Medulla oblongata (tissue), 1 donor: ENCODE measurements at regions not wholly inside any gene's neighbourhood (a gene's known extent, or its start where the extent isn't known, plus 50 kb on each side); places are given as distances from the start of the nearest gene placed in this dataset.
A peak's percentile ranks its signal among the peaks of the same experiment; 100 is the strongest.
"Not testable (repeated sequence)": the region's sequence is repeated elsewhere in the genome, so short reads cannot be mapped to it uniquely, and the experiment has no call there.

Experiments used
- DNase-seq: peaks from one replicate; pipeline ENCODE4 v3.0.0-alpha.2; 2015; ENCODE audit errors: extremely low spot score

GRCh38 chr7:65146118-65146914 lies 139.8 kb upstream of the ERV3-1 start:
- not testable (repeated sequence) for DNase-seq

- not testable (repeated sequence) for DNase-seq
Observed at GRCh38 chr7:65145710-65146109, 139.2 kb upstream of the ERV3-1 start.

- DNase-seq: not testable (repeated sequence)
Observed at GRCh38 chr7:65145008-65145407, 138.5 kb upstream of the ERV3-1 start.

GRCh38 chr7:65144557-65144956 lies 138.1 kb upstream of the ERV3-1 start:
- not testable (repeated sequence) for DNase-seq

GRCh38 chr7:65144119-65144518 lies 137.6 kb upstream of the ERV3-1 start:
- DNase-seq: not testable (repeated sequence)

GRCh38 chr7:65141894-65142293 lies 135.4 kb upstream of the ERV3-1 start:
- DNase-seq: not testable (repeated sequence)

GRCh38 chr7:65141405-65141778 lies 134.9 kb upstream of the ERV3-1 start:
- DNase-seq: not testable (repeated sequence)

- not testable (repeated sequence) for DNase-seq
Observed at GRCh38 chr7:65140543-65141404, 134.3 kb upstream of the ERV3-1 start.

GRCh38 chr7:65136850-65137249 lies 130.4 kb upstream of the ERV3-1 start:
- not testable (repeated sequence) for DNase-seq

- DNase-seq: not testable (repeated sequence)
Observed at GRCh38 chr7:65133087-65133486, 126.6 kb upstream of the ERV3-1 start.

- DNase-seq: not testable (repeated sequence)
Observed at GRCh38 chr7:65132256-65132655, 125.8 kb upstream of the ERV3-1 start.

- DNase-seq: not testable (repeated sequence)
Observed at GRCh38 chr7:65127364-65127763, 120.9 kb upstream of the ERV3-1 start.

GRCh38 chr7:65124600-65124999 lies 118.1 kb upstream of the ERV3-1 start:
- not testable (repeated sequence) for DNase-seq

GRCh38 chr7:65105650-65106203 lies 99.2 kb upstream of the ERV3-1 start:
- DNase-seq: not testable (repeated sequence)

GRCh38 chr7:65100499-65100898 lies 94.0 kb upstream of the ERV3-1 start:
- not testable (repeated sequence) for DNase-seq

- DNase-seq: not testable (repeated sequence)
Observed at GRCh38 chr7:65081669-65082055, 75.2 kb upstream of the ERV3-1 start.

- DNase-seq: peak; percentile 96
Observed at GRCh38 chr7:65080799-65081668, 74.5 kb upstream of the ERV3-1 start.

- DNase-seq: not testable (repeated sequence)
Observed at GRCh38 chr7:65074959-65075358, 68.5 kb upstream of the ERV3-1 start.

- DNase-seq: not testable (repeated sequence)
Observed at GRCh38 chr7:65073160-65073559, 66.7 kb upstream of the ERV3-1 start.

- DNase-seq: not testable (repeated sequence)
Observed at GRCh38 chr7:65071854-65072431, 65.5 kb upstream of the ERV3-1 start.

GRCh38 chr7:65069476-65069875 lies 63.0 kb upstream of the ERV3-1 start:
- not testable (repeated sequence) for DNase-seq
